ENCODE measurements at regions not wholly inside any gene's neighbourhood (a gene's known extent, or its start where the extent isn't known, plus 50 kb on each side); places are given as distances from the start of the nearest gene placed in this dataset.

- Histone ChIP-seq H3K4me1 (ENCODE audit: insufficient read depth, low read length, severe bottlenecking) (no peaks in the 10 kb centered on the region), H3K27ac (ENCODE audit: low read depth, low read length, poor library complexity, severe bottlenecking) (no peak overlapping the region), H3K36me3 (ENCODE audit: insufficient read depth, low read length) (no peaks in the 10 kb centered on the region), H3K4me2 (ENCODE audit: low read length) (no peak overlapping the region), H3K4me3 (ENCODE audit: low read depth, low read length, poor library complexity, severe bottlenecking) (no peak overlapping the region), H2AFZ (ENCODE audit: low read length) (no peak overlapping the region), H3K79me2 (ENCODE audit: insufficient read depth, low read length) (no peaks in the 10 kb centered on the region), H3F3A (ENCODE audit: insufficient read depth, low read length) (no peaks in the 10 kb centered on the region), H3K9me2 (ENCODE audit: low read depth, low read length) (no peaks in the 10 kb centered on the region), H4K20me1 (ENCODE audit: insufficient read depth, low read length) (no peaks in the 10 kb centered on the region), H3K27me3 (ENCODE audit: insufficient read depth, low read length) (0 out of 2 replicates have a peak, but pooled peaks cover 3% of the 10 kb centered on the region), H3K9me3 (ENCODE audit: low read length) (no peaks in the 10 kb centered on the region), H3K9ac (ENCODE audit: low read length) (no peak overlapping the region)
- TF ChIP-seq CTCF (IDR thresholded peaks at IDR 0.05; ENCODE audit: low read length): no peak
- TF ChIP-seq EZH2 (IDR thresholded peaks at IDR 0.05; ENCODE audit: borderline replicate concordance, low read length): no peak
Observed at GRCh38 chr12:68432622-68433021, 100.5 kb upstream of the MDM1 start.

- Histone ChIP-seq H2AFZ (ENCODE audit: low read length) (no peak overlapping the region), H3K4me3 (ENCODE audit: low read depth, low read length, poor library complexity, severe bottlenecking) (no peak overlapping the region), H4K20me1 (ENCODE audit: insufficient read depth, low read length) (no peaks in the 10 kb centered on the region), H3K27ac (ENCODE audit: low read depth, low read length, poor library complexity, severe bottlenecking) (no peak overlapping the region), H3K4me2 (ENCODE audit: low read length) (no peak overlapping the region), H3F3A (ENCODE audit: insufficient read depth, low read length) (no peaks in the 10 kb centered on the region), H3K79me2 (ENCODE audit: insufficient read depth, low read length) (no peaks in the 10 kb centered on the region), H3K9me3 (ENCODE audit: low read length) (no peaks in the 10 kb centered on the region), H3K27me3 (ENCODE audit: insufficient read depth, low read length) (0 out of 2 replicates have a peak, but pooled peaks cover 3% of the 10 kb centered on the region), H3K36me3 (ENCODE audit: insufficient read depth, low read length) (no peaks in the 10 kb centered on the region), H3K4me1 (ENCODE audit: insufficient read depth, low read length, severe bottlenecking) (no peaks in the 10 kb centered on the region), H3K9me2 (ENCODE audit: low read depth, low read length) (no peaks in the 10 kb centered on the region), H3K9ac (ENCODE audit: low read length) (no peak overlapping the region)
- TF ChIP-seq CTCF (IDR thresholded peaks at IDR 0.05; ENCODE audit: low read length) (no peak), EZH2 (IDR thresholded peaks at IDR 0.05; ENCODE audit: borderline replicate concordance, low read length) (no peak)
Observed at GRCh38 chr12:68434391-68435298, 102.5 kb upstream of the MDM1 start.

GRCh38 chr12:68435299-68435637 is 103.1 kb upstream of the MDM1 start:
- Histone ChIP-seq H3K4me1 (ENCODE audit: insufficient read depth, low read length, severe bottlenecking) (no peaks in the 10 kb centered on the region), H3K27ac (ENCODE audit: low read depth, low read length, poor library complexity, severe bottlenecking) (no peak overlapping the region), H3K9ac (ENCODE audit: low read length) (no peak overlapping the region), H2AFZ (ENCODE audit: low read length) (no peak overlapping the region), H3K27me3 (ENCODE audit: insufficient read depth, low read length) (0 out of 2 replicates have a peak, but pooled peaks cover 3% of the 10 kb centered on the region), H4K20me1 (ENCODE audit: insufficient read depth, low read length) (no peaks in the 10 kb centered on the region), H3K9me2 (ENCODE audit: low read depth, low read length) (no peaks in the 10 kb centered on the region), H3F3A (ENCODE audit: insufficient read depth, low read length) (no peaks in the 10 kb centered on the region), H3K4me3 (ENCODE audit: low read depth, low read length, poor library complexity, severe bottlenecking) (no peak overlapping the region), H3K4me2 (ENCODE audit: low read length) (no peak overlapping the region), H3K36me3 (ENCODE audit: insufficient read depth, low read length) (no peaks in the 10 kb centered on the region), H3K9me3 (ENCODE audit: low read length) (no peaks in the 10 kb centered on the region), H3K79me2 (ENCODE audit: insufficient read depth, low read length) (no peaks in the 10 kb centered on the region)
- no peak for TF ChIP-seq EZH2 (IDR thresholded peaks at IDR 0.05; ENCODE audit: borderline replicate concordance, low read length)
- TF ChIP-seq CTCF (IDR thresholded peaks at IDR 0.05; ENCODE audit: low read length): no peak
